SK-N-SH (cell line): ENCODE measurements at regions not wholly inside any gene's neighbourhood (a gene's known extent, or its start where the extent isn't known, plus 50 kb on each side); places are given as distances from the start of the nearest gene placed in this dataset.

Experiments used
- CTCF ChIA-PET: fragments of 300-600, 350-600 bp; formaldehyde crosslinking; extraction: SDS; loops from one replicate; lab custom pipeline; 2021; lab: Yijun Ruan, JAX
- POLR2A ChIA-PET: fragments of 350-600 bp; sonication (Branson Sonifier 250); formaldehyde crosslinking; extraction: SDS; loops from one replicate; lab custom pipeline; 2020; ENCODE audit warnings: antibody characterized with exemption, inconsistent platforms; lab: Yijun Ruan, JAX
- DNase-seq: peaks from one replicate; pipeline ENCODE4 v3.0.0; 2012
- H2AFZ ChIP-seq: fragments of 200-600 bp; sonication (generic); 2 replicates; pipeline ENCODE4 v1.8.1; 2016; ENCODE audit warnings: antibody characterized with exemption, mild to moderate bottlenecking, low read depth
- H3F3A ChIP-seq: fragments of 200-600 bp; sonication (generic); replicated peaks from 2 replicates; pipeline ENCODE3; 2016; ENCODE audit warnings: antibody characterized with exemption, mild to moderate bottlenecking; ENCODE audit not compliant: insufficient read depth
- H3K27ac ChIP-seq, 2 experiments: fragments of 200-500 bp in 1 of 2; fragments of 200-600 bp in 1 of 2; sonication (Bioruptor generic) in 1 of 2; sonication (generic), shearing (Covaris generic) in 1 of 2; 2 replicates each; pipeline versions ENCODE4 v1.5.1 to v1.6.1; 2014 to 2016; ENCODE audit warnings: low read depth in 2 of 2, inconsistent platforms in 1 of 2, low read length in 1 of 2, mild to moderate bottlenecking in 1 of 2, mixed read lengths in 1 of 2
- H3K27me3 ChIP-seq: fragments of 200-600 bp; sonication (generic), shearing (Covaris generic); 2 replicates; pipeline ENCODE4 v1.6.1; 2016; ENCODE audit warnings: mixed run types; ENCODE audit not compliant: insufficient read depth
- H3K36me3 ChIP-seq, 2 experiments: fragments of 200-500 bp in 1 of 2; fragments of 200-600 bp in 1 of 2; sonication (Bioruptor generic) in 1 of 2; sonication (generic) in 1 of 2; replicated peaks in 1 of 2; 2 replicates each; pipeline versions ENCODE3 to v1.5.1; 2014 to 2016; ENCODE audit warnings: low read length in 1 of 2, mild to moderate bottlenecking in 1 of 2; ENCODE audit not compliant: insufficient read depth in 2 of 2, control insufficient read depth in 1 of 2
- H3K4me1 ChIP-seq, 2 experiments: fragments of 200-500 bp in 1 of 2; fragments of 200-600 bp in 1 of 2; sonication (Bioruptor generic) in 1 of 2; sonication (generic), shearing (Covaris generic) in 1 of 2; 2 replicates each; pipeline versions ENCODE4 v1.5.1 to v1.6.1; 2014 to 2016; ENCODE audit warnings: low read depth in 1 of 2, low read length in 1 of 2, mixed run types in 1 of 2; ENCODE audit not compliant: insufficient read depth in 2 of 2, control insufficient read depth in 1 of 2
- H3K4me2 ChIP-seq: fragments of 200-600 bp; sonication (generic), shearing (Covaris generic); 2 replicates; pipeline ENCODE4 v1.6.1; 2017; ENCODE audit warnings: mixed run types
- H3K4me3 ChIP-seq, 2 experiments: fragments of 200-500 bp in 1 of 2; fragments of 200-600 bp in 1 of 2; sonication (Bioruptor generic) in 1 of 2; sonication (generic), shearing (Covaris generic) in 1 of 2; 2 replicates each; pipeline versions ENCODE4 v1.5.1 to v1.8.1; 2014 to 2016; ENCODE audit warnings: low read depth in 2 of 2, inconsistent platforms in 1 of 2, low read length in 1 of 2, mild to moderate bottlenecking in 1 of 2, mixed read lengths in 1 of 2, moderate library complexity in 1 of 2
- H3K79me2 ChIP-seq: fragments of 200-600 bp; sonication (generic); 2 replicates; pipeline ENCODE4 v1.8.1; 2017; ENCODE audit warnings: mild to moderate bottlenecking; ENCODE audit not compliant: insufficient read depth
- H3K9ac ChIP-seq: fragments of 200-600 bp; sonication (generic); 2 replicates; pipeline ENCODE4 v1.6.1; 2017; ENCODE audit warnings: mixed run types
- H3K9me2 ChIP-seq: fragments of 200-600 bp; sonication (generic); 2 replicates; pipeline ENCODE4 v1.6.1; 2017; ENCODE audit warnings: mixed run types
- H3K9me3 ChIP-seq: fragments of 200-600 bp; sonication (generic); 2 replicates; pipeline ENCODE4 v1.6.1; 2017; ENCODE audit warnings: mixed run types, mild to moderate bottlenecking, moderate library complexity
- H4K20me1 ChIP-seq: fragments of 200-600 bp; sonication (generic); 2 replicates; pipeline ENCODE4 v1.6.1; 2017; ENCODE audit warnings: mild to moderate bottlenecking, mixed run types; ENCODE audit not compliant: insufficient read depth
- CHD2 ChIP-seq: fragments of 150-350 bp; IDR thresholded peaks from 2 replicates; pipeline ENCODE4 v1.6.1; 2018; ENCODE audit warnings: low read length; ENCODE audit not compliant: partially characterized antibody
- ELF1 ChIP-seq: IDR thresholded peaks from 2 replicates; pipeline ENCODE4 v1.4.0; 2012
- FOSL2 ChIP-seq: IDR thresholded peaks from 2 replicates; pipeline ENCODE4 v1.4.0; 2012; ENCODE audit warnings: low read depth, mild to moderate bottlenecking, moderate library complexity, borderline replicate concordance
- FOXJ3 ChIP-seq: sonication (generic); formaldehyde crosslinking; IDR thresholded peaks from 2 replicates; pipeline ENCODE4 v1.5.1; 2020; ENCODE audit warnings: mild to moderate bottlenecking, missing genetic modification reagents
- FOXM1 ChIP-seq: IDR thresholded peaks from 2 replicates; pipeline ENCODE4 v1.4.0; 2012; ENCODE audit warnings: low read depth, mild to moderate bottlenecking
- GABPA ChIP-seq: IDR thresholded peaks from 2 replicates; pipeline ENCODE4 v1.4.0; 2012; ENCODE audit warnings: low read depth, mild to moderate bottlenecking
- GATA2 ChIP-seq: sonication (generic); formaldehyde crosslinking; IDR thresholded peaks from 2 replicates; pipeline ENCODE4 v1.5.0; 2020; ENCODE audit warnings: mild to moderate bottlenecking, missing genetic modification reagents
- IRF3 ChIP-seq: fragments of 150-350 bp; IDR thresholded peaks from 2 replicates; pipeline ENCODE4 v1.6.1; 2016; ENCODE audit warnings: mild to moderate bottlenecking, low read depth, low read length
- JUND ChIP-seq: IDR thresholded peaks from 2 replicates; pipeline ENCODE4 v1.4.0; 2012
- MXI1 ChIP-seq: IDR thresholded peaks from 2 replicates; pipeline ENCODE4 v1.6.1; 2012; ENCODE audit warnings: mild to moderate bottlenecking, low read depth, low read length, improper control_type of control experiment
- NFIC ChIP-seq: IDR thresholded peaks from 2 replicates; pipeline ENCODE4 v1.4.0; 2012; ENCODE audit warnings: borderline replicate concordance
- NRF1 ChIP-seq: IDR thresholded peaks from 2 replicates; pipeline ENCODE4 v1.6.1; 2012; ENCODE audit warnings: low read depth, mild to moderate bottlenecking, low read length
- POLR2AphosphoS5 ChIP-seq: IDR thresholded peaks from 2 replicates; pipeline ENCODE4 v1.6.1; 2012; ENCODE audit warnings: low read depth, low read length
- RAD21 ChIP-seq: IDR thresholded peaks from 2 replicates; pipeline ENCODE4 v1.6.1; 2012; ENCODE audit warnings: mild to moderate bottlenecking, low read length
- REST ChIP-seq: IDR thresholded peaks from 2 replicates; pipeline ENCODE4 v1.6.1; 2012; ENCODE audit warnings: mild to moderate bottlenecking, low read depth, low read length, moderate library complexity
- RFX5 ChIP-seq: IDR thresholded peaks from 2 replicates; pipeline ENCODE4 v1.6.1; 2012; ENCODE audit warnings: mild to moderate bottlenecking, improper control_type of control experiment, low read length
- TEAD4 ChIP-seq: IDR thresholded peaks from 2 replicates; pipeline ENCODE4 v1.4.0; 2012; ENCODE audit warnings: mild to moderate bottlenecking, borderline replicate concordance; ENCODE audit not compliant: insufficient read depth
- USF2 ChIP-seq: fragments of 150-350 bp; IDR thresholded peaks from 2 replicates; pipeline ENCODE4 v1.6.1; 2017; ENCODE audit warnings: antibody characterized with exemption, low read length, low read depth, borderline replicate concordance
- YY1 ChIP-seq: IDR thresholded peaks from 2 replicates; pipeline ENCODE4 v1.4.0; 2012; ENCODE audit warnings: low read depth, mild to moderate bottlenecking
- WGBS: methylation state at CpG from one replicate; pipeline ENCODE4 v1.1.6; 2017; ENCODE audit warnings: low lambda C conversion rate; 5-methylcytosine and 5-hydroxymethylcytosine counted together

- H3K4me2 ChIP-seq, result no peak overlapping the region
- no peak overlapping the region for H3K27ac ChIP-seq
- peaks cover 18% of the 10 kb centered on the region for H3F3A ChIP-seq
- no peaks in the 10 kb centered on the region for H3K9me2 ChIP-seq
- peaks cover 2 to 23% of the 10 kb centered on the region in 2 experiments; a peak in 3 of 4 replicates for H3K4me1 ChIP-seq
- CTCF ChIA-PET, result no interaction called here
- no peak overlapping the region for H3K4me3 ChIP-seq
- H3K79me2 ChIP-seq, result no peaks in the 10 kb centered on the region
- H3K27me3 ChIP-seq, result no peaks in the 10 kb centered on the region
- POLR2A ChIA-PET, result no interaction called here
- H3K9me3 ChIP-seq, result no peaks in the 10 kb centered on the region
- H3K36me3 ChIP-seq, result no peaks in the 10 kb centered on the region
- H2AFZ ChIP-seq, result no peak overlapping the region
- H4K20me1 ChIP-seq, result no peaks in the 10 kb centered on the region
- no peak for TF ChIP-seq YY1
- no peak for TF ChIP-seq POLR2AphosphoS5
- TF ChIP-seq USF2, result no peak
- no peak for TF ChIP-seq NFIC
- TF ChIP-seq GABPA, result no peak
- no peak for TF ChIP-seq GATA2
- TF ChIP-seq MXI1, result no peak
- TF ChIP-seq, all 33 proteins: peak for 0
- 95% methylated on average over 5 of the region's 5 CpGs for WGBS
- DNase-seq, result no peak
- H3K9ac ChIP-seq, result no peak overlapping the region
These were observed 158.5 kb upstream of the FGGY start for GRCh38 chr1:59138402-59138801.

DNA sequence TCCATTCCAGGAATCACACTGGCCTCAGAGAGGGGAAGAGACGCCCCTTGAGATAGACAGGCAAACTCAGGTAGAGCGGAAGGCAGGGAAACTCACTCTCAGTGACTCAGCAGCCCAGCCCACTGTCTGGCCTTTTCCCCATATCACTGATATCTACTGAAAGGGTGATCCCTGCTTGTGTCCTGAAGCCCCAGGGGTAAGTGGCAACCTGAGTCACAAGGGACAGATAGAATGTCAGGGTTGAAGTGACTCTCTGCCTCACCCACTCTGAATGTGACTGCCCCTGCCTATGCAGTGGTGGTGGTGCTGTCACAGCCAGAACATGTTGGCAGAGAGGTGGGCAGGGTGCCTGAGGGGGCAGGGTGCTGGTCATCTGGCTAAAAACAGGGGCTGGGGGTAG, 157.5 kb upstream of the FGGY start:
- 70% methylated on average over 2 of the region's 2 CpGs for WGBS
- no peaks in the 10 kb centered on the region for H3K9me2 ChIP-seq
- TF ChIP-seq RFX5 (no peak), GABPA (no peak), TEAD4 (no peak), IRF3 (no peak), FOSL2 (no peak; the same call in 1 of the 2 replicates), JUND (no peak), NFIC (no peak), FOXM1 (no peak), FOXJ3 (CRISPR knock-in tag) (no peak), REST (no peak), ELF1 (no peak), CHD2 (no peak), GATA2 (no peak), RAD21 (no peak), NRF1 (no peak)
- TF ChIP-seq, all 33 proteins: peak for 0
- H3K27me3 ChIP-seq, result no peaks in the 10 kb centered on the region
- POLR2A ChIA-PET, result no interaction called here
- H3K9ac ChIP-seq, result no peak overlapping the region
- H3K27ac ChIP-seq, result 0 out of 4 replicates have a peak overlapping the region, but pooled peaks of 1 of the 2 experiments have one; percentile 8
- no peak for DNase-seq
- peaks cover 27% of the 10 kb centered on the region for H3F3A ChIP-seq
- peaks cover 2 to 33% of the 10 kb centered on the region in 2 experiments; a peak in 3 of 4 replicates for H3K4me1 ChIP-seq
- no peaks in the 10 kb centered on the region for H3K9me3 ChIP-seq
- H3K36me3 ChIP-seq, result no peaks in the 10 kb centered on the region
- no peaks in the 10 kb centered on the region for H4K20me1 ChIP-seq
- CTCF ChIA-PET, result no interaction called here
- no peak overlapping the region for H2AFZ ChIP-seq
- no peak overlapping the region for H3K4me3 ChIP-seq
- 0 out of 2 replicates have a peak overlapping the region, but pooled peaks have one; percentile 3 for H3K4me2 ChIP-seq
- no peaks in the 10 kb centered on the region for H3K79me2 ChIP-seq
